IMR-90 (cell line): ENCODE measurements at regions not wholly inside any gene's neighbourhood (a gene's known extent, or its start where the extent isn't known, plus 50 kb on each side); places are given as distances from the start of the nearest gene placed in this dataset.

ENCODE experiments used
- ATAC-seq: fragments of 200-7000 bp; cut with Tn5 transposase; 2 replicates; pipeline ENCODE4 v1.9.1; 2020; ENCODE audit warnings: low read depth, mild to moderate bottlenecking, moderate library complexity
- BruUV-seq: library from RNA; stranded (reverse); fragments of 400-500 nt; replicated peaks from 2 replicates; lab custom pipeline; 2021; lab: Mats Ljungman, UMichigan
- CTCF ChIA-PET: fragments of 300-600 bp; formaldehyde crosslinking; extraction: SDS; loops from one replicate; lab custom pipeline; 2021; ENCODE audit warnings: antibody characterized with exemption; lab: Yijun Ruan, JAX
- POLR2A ChIA-PET: fragments of 300-600 bp; sonication (Branson Sonifier 250); formaldehyde crosslinking; loops from one replicate; lab custom pipeline; 2022; ENCODE audit warnings: antibody characterized with exemption; ENCODE audit not compliant: unreplicated experiment; lab: Charles Lee
- DNase-seq: peaks from one replicate; pipeline ENCODE4 v3.0.0; 2013
- H2AFZ ChIP-seq: replicated peaks from 2 replicates; pipeline ENCODE3; 2013; ENCODE audit warnings: low read length, mild to moderate bottlenecking; ENCODE audit not compliant: poor library complexity
- H2AK5ac ChIP-seq: 2 replicates; pipeline ENCODE4 v1.6.1; 2013; ENCODE audit warnings: low read depth, low read length, inconsistent platforms
- H2AK9ac ChIP-seq: replicated peaks from 2 replicates; pipeline ENCODE3; 2013; ENCODE audit warnings: mild to moderate bottlenecking, low read depth, low read length, moderate library complexity; ENCODE audit not compliant: poor library complexity
- H2BK120ac ChIP-seq: 2 replicates; pipeline ENCODE4 v1.6.1; 2013; ENCODE audit warnings: low read depth, low read length, inconsistent platforms
- H2BK15ac ChIP-seq: 3 replicates; pipeline ENCODE4 v1.6.1; 2013; ENCODE audit warnings: low read depth, low read length, inconsistent platforms
- H2BK20ac ChIP-seq: 2 replicates; pipeline ENCODE4 v1.6.1; 2013; ENCODE audit warnings: low read depth, mild to moderate bottlenecking, inconsistent platforms, low read length, moderate library complexity
- H2BK5ac ChIP-seq: 2 replicates; pipeline ENCODE4 v1.6.1; 2013; ENCODE audit warnings: mild to moderate bottlenecking, low read depth, low read length, inconsistent platforms; ENCODE audit not compliant: poor library complexity, severe bottlenecking
- H3K14ac ChIP-seq: replicated peaks from 2 replicates; pipeline ENCODE4 v1.6.1; 2013; ENCODE audit warnings: low read depth, low read length, inconsistent platforms
- H3K18ac ChIP-seq: 2 replicates; pipeline ENCODE4 v1.6.1; 2013; ENCODE audit warnings: low read depth, low read length, control low read depth
- H3K23ac ChIP-seq: 2 replicates; pipeline ENCODE4 v1.6.1; 2013; ENCODE audit warnings: low read depth, low read length, inconsistent platforms
- H3K27ac ChIP-seq: 2 replicates; pipeline ENCODE4 v1.5.1; 2013; ENCODE audit warnings: mild to moderate bottlenecking, control low read depth, low read length; ENCODE audit not compliant: insufficient read depth
- H3K27me3 ChIP-seq: 2 replicates; pipeline ENCODE4 v1.6.1; 2013; ENCODE audit warnings: low read length; ENCODE audit not compliant: control insufficient read depth, insufficient read depth
- H3K36me3 ChIP-seq: 2 replicates; pipeline ENCODE4 v1.6.1; 2013; ENCODE audit warnings: low read length, mixed read lengths; ENCODE audit not compliant: control insufficient read depth, insufficient read depth
- H3K4ac ChIP-seq: 2 replicates; pipeline ENCODE4 v1.6.1; 2013; ENCODE audit warnings: low read depth, low read length, inconsistent platforms
- H3K4me1 ChIP-seq: 2 replicates; pipeline ENCODE4 v1.6.1; 2013; ENCODE audit warnings: low read length, mixed read lengths; ENCODE audit not compliant: control insufficient read depth, insufficient read depth
- H3K4me2 ChIP-seq: 2 replicates; pipeline ENCODE4 v1.6.1; 2013; ENCODE audit warnings: low read depth, mild to moderate bottlenecking, control low read depth, low read length, moderate library complexity
- H3K4me3 ChIP-seq: 2 replicates; pipeline ENCODE4 v1.5.1; 2013; ENCODE audit warnings: low read depth, mild to moderate bottlenecking, control low read depth, low read length, moderate library complexity; ENCODE audit not compliant: insufficient read depth
- H3K56ac ChIP-seq: 2 replicates; pipeline ENCODE4 v1.6.1; 2013; ENCODE audit warnings: low read length, inconsistent platforms; ENCODE audit not compliant: insufficient read depth; ENCODE audit errors: extremely low read depth
- H3K79me1 ChIP-seq, 2 experiments: 2 replicates each; pipeline ENCODE4 v1.6.1; 2013; ENCODE audit warnings: low read length in 2 of 2, inconsistent platforms in 1 of 2, low read depth in 1 of 2
- H3K9ac ChIP-seq: 2 replicates; pipeline ENCODE4 v1.6.1; 2013; ENCODE audit warnings: low read depth, low read length, control low read depth
- H3K9me1 ChIP-seq: 2 replicates; pipeline ENCODE4 v1.6.1; 2013; ENCODE audit warnings: low read length, inconsistent platforms; ENCODE audit not compliant: insufficient read depth
- H3K9me3 ChIP-seq: 2 replicates; pipeline ENCODE4 v1.6.1; 2013; ENCODE audit warnings: low read length; ENCODE audit not compliant: control insufficient read depth, insufficient read depth
- H4K20me1 ChIP-seq: 2 replicates; pipeline ENCODE4 v1.6.1; 2013; ENCODE audit warnings: low read length, inconsistent platforms; ENCODE audit not compliant: insufficient read depth
- H4K5ac ChIP-seq: 2 replicates; pipeline ENCODE4 v1.6.1; 2013; ENCODE audit warnings: mild to moderate bottlenecking, low read depth, low read length, control low read depth
- H4K8ac ChIP-seq, 2 experiments: 2 replicates each; pipeline ENCODE4 v1.6.1; 2013; ENCODE audit warnings: low read depth in 2 of 2, low read length in 2 of 2, control low read depth in 1 of 2, inconsistent platforms in 1 of 2
- H4K91ac ChIP-seq: 2 replicates; pipeline ENCODE4 v1.6.1; 2013; ENCODE audit warnings: low read depth, low read length, inconsistent platforms; ENCODE audit not compliant: insufficient read depth
- MAFK ChIP-seq: IDR thresholded peaks from 2 replicates; pipeline ENCODE4 v1.6.1; 2012; ENCODE audit warnings: low read depth, low read length, improper control_type of control experiment
- RCOR1 ChIP-seq: IDR thresholded peaks from 2 replicates; pipeline ENCODE4 v1.6.1; 2012; ENCODE audit warnings: mild to moderate bottlenecking, low read length, improper control_type of control experiment; ENCODE audit not compliant: insufficient replicate concordance
- WGBS, 2 experiments: methylation state at CpG; one replicate each; pipeline versions ENCODE4 v1.1.5 to v1.1.7; 2013; ENCODE audit warnings: missing lambda C conversion rate in 2 of 2; ENCODE audit not compliant: insufficient read length in 1 of 2; ENCODE audit errors: extremely low coverage in 2 of 2; 5-methylcytosine and 5-hydroxymethylcytosine counted together
- dilution Hi-C: fragments of 300-500 bp; cut with HindIII; formaldehyde crosslinking; loops from one replicate; pipeline ENCODE4 v1.14.3; 2018; ENCODE audit warnings: low sequenced_read_pairs; ENCODE audit not compliant: unreplicated experiment
- in situ Hi-C: fragments of 300-500 bp; cut with MboI; formaldehyde crosslinking; loops from 3 replicates; pipeline ENCODE4 v1.14.3; 2019; ENCODE audit warnings: low sequenced_read_pairs, inconsistent platforms, mixed read lengths
- intact Hi-C: fragments of 100-400 bp; cut with micrococcal nuclease; formaldehyde crosslinking; loops from 2 replicates; pipeline ENCODE4 v1.10.0; 2022

- no peaks in the 10 kb centered on the region for H3K36me3 ChIP-seq
- no peaks in the 10 kb centered on the region for H3K79me1 ChIP-seq
- H3K27ac ChIP-seq = no peak overlapping the region
- 79% methylated on average over 5 of the region's 7 CpGs; no CpG with 5 or more reads in 1 of the 2 experiments for WGBS, 2 experiments
- no peak overlapping the region for H2AFZ ChIP-seq
- ChIA-PET CTCF (interaction anchor here (0.6 kb wide), 1 partner anchor 997 kb away, joined by 4 read pairs; no protein-coding TSS in a partner anchor), POLR2A (no interaction called here)
- no peaks in the 10 kb centered on the region for H3K9me3 ChIP-seq
- H3K18ac ChIP-seq = no peak overlapping the region
- ATAC-seq = no peak
- TF ChIP-seq RCOR1 (no peak), MAFK (no peak)
- no peak overlapping the region for H3K9ac ChIP-seq
- H2AK5ac ChIP-seq = no peak overlapping the region
- no peak overlapping the region for H2BK20ac ChIP-seq
- no peak overlapping the region for H4K5ac ChIP-seq
- no peak overlapping the region for H2AK9ac ChIP-seq
- no peak overlapping the region for H3K4me3 ChIP-seq
- H4K8ac ChIP-seq = no peak overlapping the region
- H2BK5ac ChIP-seq = no peak overlapping the region
- DNase-seq = no peak
- H3K4ac ChIP-seq = no peak overlapping the region
- BruUV-seq = no TSS peak
- H2BK120ac ChIP-seq = no peak overlapping the region
- H3K27me3 ChIP-seq = peaks cover 10% of the 10 kb centered on the region
- no peaks in the 10 kb centered on the region for H4K20me1 ChIP-seq
- H3K4me1 ChIP-seq = peaks cover 2% of the 10 kb centered on the region; the same call in 1 of the 2 replicates
- H3K9me1 ChIP-seq = no peaks in the 10 kb centered on the region; the same call in 1 of the 2 replicates
- dilution Hi-C loops (no loop called here), in situ Hi-C loops (no loop called here), intact Hi-C loops (no loop called here)
- H3K23ac ChIP-seq = no peak overlapping the region
- H3K4me2 ChIP-seq = no peak overlapping the region
- no peak overlapping the region for H3K56ac ChIP-seq
- H2BK15ac ChIP-seq = no peak overlapping the region
- no peak overlapping the region for H4K91ac ChIP-seq
- no peak overlapping the region for H3K14ac ChIP-seq
Observed at GRCh38 chr6:20327141-20327540, 74.5 kb upstream of the E2F3 start.
